ENCODE measurements at regions not wholly inside any gene's neighbourhood (a gene's known extent, or its start where the extent isn't known, plus 50 kb on each side); places are given as distances from the start of the nearest gene placed in this dataset.
A peak's percentile ranks its signal among the peaks of the same experiment; 100 is the strongest.
"Not testable (repeated sequence)": the region's sequence is repeated elsewhere in the genome, so short reads cannot be mapped to it uniquely, and the experiment has no call there.

GRCh38 chr13:69649063-69649392 lies 458.6 kb upstream of the ATXN8OS start:
- FAIRE-seq, result no peak

- no peak for FAIRE-seq
These were observed 459.1 kb upstream of the ATXN8OS start for GRCh38 chr13:69648340-69649062.

DNA sequence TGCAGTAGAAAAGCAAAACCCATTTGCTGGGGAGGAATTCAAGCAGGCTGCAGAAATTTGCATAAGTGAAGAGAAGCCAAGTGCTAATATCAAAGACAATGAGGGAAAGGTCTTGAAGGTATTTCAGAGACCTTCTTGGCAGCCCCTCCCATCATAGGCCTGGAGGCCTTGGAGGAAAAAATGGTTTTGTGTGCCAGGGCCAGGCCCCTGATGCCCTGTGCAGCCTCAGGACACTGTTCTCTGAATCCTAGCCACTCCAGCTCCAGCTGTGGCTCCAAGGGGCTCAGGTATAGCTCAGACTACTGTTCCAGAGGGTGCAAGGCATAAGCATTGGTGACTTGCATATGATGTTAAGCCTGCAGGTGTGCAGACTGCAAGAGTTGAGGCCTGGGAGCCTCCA lies 463.2 kb upstream of the ATXN8OS start:
- no peak for FAIRE-seq

- no peak for FAIRE-seq
These were observed 465.9 kb upstream of the ATXN8OS start for GRCh38 chr13:69641773-69642172.

DNA sequence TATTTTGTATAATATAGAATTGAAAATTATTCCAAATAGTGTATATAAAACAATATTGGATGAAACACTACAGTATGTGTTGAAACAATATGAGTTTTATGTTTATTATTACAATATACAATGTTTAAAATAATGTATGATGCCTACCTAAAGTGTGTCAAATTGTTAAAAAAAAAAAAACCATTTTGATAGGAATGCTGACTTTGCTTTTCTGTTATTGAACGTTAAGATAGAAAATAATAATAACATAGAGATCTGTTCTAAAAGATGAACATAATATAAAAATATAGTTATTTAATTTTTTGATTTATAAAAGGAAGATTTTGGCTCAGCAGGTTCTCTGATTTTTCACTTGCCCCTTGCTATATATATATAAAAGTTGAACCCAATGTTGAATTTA lies 474.6 kb upstream of the ATXN8OS start:
- peak; percentile 83 for FAIRE-seq

GRCh38 chr13:69623973-69624372 lies 483.7 kb upstream of the ATXN8OS start:
- FAIRE-seq, result no peak

DNA sequence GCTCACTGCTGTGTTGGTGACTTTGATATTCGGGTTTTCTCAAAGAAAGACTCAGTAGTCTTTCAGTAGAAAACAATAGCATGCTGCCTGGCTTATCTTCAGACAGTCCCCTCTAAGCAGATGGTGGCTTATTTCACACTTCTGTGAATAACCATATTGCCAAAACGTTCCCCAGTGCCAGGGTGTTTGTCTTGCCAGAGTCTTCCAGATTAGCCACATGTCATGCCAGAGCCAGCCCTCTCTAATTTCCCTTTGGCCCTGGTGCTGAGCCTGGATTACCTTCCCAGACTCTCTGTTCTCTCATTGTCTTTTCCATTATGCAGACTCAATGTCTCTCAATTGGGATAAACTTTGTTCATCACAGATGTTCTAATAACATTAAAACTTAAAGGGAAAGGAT lies 488.0 kb upstream of the ATXN8OS start:
- no peak for FAIRE-seq

GRCh38 chr13:69618838-69619237 lies 488.8 kb upstream of the ATXN8OS start:
- no peak for FAIRE-seq

GRCh38 chr13:69618393-69618792 lies 489.2 kb upstream of the ATXN8OS start:
- no peak for FAIRE-seq

DNA sequence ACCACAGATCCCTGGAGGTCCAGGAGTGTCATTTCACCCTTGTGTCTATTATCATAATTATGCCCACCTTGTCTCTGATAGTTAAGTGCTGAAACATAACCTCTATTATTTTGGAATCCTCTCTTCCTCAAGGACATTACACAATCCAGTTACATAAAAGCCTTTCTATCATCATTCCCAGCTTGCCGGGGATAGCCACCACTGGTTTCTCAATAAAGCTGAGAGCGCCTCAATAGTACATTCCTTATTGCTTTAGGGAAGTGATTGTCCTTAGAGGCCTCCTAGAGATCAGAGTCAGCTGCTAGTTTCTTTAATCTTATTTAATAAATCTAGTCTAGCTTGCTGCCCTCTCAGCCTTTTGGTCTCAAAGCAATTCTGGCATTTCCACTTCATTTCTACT lies 490.0 kb upstream of the ATXN8OS start:
- FAIRE-seq, result no peak

GRCh38 chr13:69616396-69616795 lies 491.2 kb upstream of the ATXN8OS start:
- no peak for FAIRE-seq

GRCh38 chr13:69615055-69615454 lies 492.6 kb upstream of the ATXN8OS start:
- FAIRE-seq, result not testable (repeated sequence)

- no peak for FAIRE-seq
These were observed 502.9 kb upstream of the ATXN8OS start for GRCh38 chr13:69604698-69605097.

DNA sequence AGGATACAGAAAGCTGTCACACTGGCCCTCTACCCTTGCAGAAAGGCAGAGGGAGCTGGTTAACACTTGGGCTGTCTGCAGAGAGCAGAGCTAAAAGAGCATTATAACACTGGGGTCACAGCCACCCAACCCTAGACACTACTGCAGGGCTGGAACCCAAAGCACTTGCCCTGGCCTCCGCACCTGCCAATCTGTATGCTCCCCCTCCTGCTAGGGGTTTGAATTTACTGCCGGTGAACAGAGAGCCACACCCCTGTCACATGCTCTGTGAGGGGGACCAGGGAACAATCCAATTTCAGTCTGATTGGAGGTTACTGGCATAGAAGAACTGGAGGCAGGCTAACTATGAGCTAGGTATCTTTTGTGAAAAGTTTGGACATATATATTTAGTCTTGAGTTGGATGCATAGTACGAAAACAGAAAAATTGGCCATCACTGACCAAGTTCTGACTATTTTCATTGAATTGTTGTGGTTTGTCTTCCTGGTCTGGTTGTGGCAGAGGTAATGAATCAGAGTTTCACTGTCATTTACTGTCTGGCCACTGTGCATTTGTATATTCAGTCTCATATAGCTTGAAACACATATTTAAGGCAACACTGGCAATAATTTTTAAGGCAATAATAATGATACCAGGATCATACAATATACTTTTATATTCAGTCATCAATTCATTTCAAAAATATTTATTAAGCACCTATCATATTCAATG lies 504.3 kb upstream of the ATXN8OS start:
- no peak for FAIRE-seq

GRCh38 chr13:69601661-69602060 lies 506.0 kb upstream of the ATXN8OS start:
- FAIRE-seq, result no peak

DNA sequence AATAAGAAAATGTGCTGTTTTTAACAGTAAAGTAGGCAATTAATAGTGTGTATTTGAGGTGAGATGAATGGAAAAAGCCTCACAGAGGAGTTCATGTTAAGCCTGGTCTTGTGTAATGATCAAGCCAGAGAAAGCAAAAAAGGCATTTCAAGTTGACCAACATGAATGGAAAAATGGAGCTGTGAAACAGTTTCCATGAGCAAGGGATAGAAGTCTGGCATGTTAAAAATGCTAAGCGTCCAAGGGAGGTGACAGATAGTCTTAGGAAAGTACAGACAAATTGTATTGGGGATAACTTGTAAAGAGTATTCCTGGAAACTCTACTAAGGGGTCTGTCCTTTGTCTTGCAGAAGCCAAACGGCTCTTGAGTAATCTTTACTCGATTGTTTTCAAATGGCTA lies 506.8 kb upstream of the ATXN8OS start:
- FAIRE-seq, result no peak

DNA sequence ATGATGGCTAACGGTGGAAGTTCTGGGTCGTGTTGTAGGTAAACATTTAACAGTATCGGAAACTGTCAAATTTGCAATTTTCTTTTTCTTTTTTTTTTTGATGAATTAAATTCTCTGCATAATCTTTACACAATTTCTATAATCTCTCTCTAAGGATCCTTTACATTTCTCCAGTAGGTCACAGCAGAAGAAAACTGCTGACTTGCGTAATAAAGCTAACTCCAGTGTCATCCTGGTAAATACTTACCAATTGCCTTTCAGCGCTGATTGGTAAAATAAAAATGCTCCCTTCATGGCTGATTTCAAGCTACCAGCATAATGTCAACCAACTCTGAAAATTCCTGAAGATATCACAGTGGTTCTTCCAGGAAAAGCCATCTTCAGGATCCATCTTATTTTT lies 510.5 kb upstream of the ATXN8OS start:
- FAIRE-seq, result no peak

GRCh38 chr13:69595181-69595580 lies 512.4 kb upstream of the ATXN8OS start:
- no peak for FAIRE-seq

- no peak for FAIRE-seq
These were observed 516.2 kb upstream of the ATXN8OS start for GRCh38 chr13:69591437-69591836.

- FAIRE-seq, result no peak
These were observed 517.9 kb upstream of the ATXN8OS start for GRCh38 chr13:69589531-69590235.

DNA sequence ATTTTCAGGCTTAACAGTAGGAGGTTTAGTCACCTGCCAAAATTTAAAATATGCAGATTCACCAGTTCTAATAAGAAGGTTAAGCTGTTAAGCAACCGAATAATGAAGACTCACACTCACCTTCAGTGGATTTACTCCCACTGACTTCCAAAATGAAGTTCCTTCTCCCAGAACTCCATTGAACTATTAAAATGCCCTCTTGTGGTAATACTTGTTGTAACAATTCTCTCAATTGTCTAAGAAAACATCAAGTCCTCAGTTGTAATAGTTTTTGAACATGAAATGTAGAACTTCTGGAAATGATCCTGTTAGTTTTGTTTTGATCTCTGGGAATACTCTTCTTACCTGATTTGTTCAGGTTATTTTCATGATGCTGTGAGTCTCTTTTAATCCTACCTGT lies 522.0 kb upstream of the ATXN8OS start:
- FAIRE-seq, result peak; percentile 49

- FAIRE-seq, result no peak
These were observed 527.4 kb upstream of the ATXN8OS start for GRCh38 chr13:69580255-69580654.

- FAIRE-seq, result no peak
These were observed 528.3 kb upstream of the ATXN8OS start for GRCh38 chr13:69579351-69579750.

Measured in G401.6 (cell line).